ENCODE measurements at regions not wholly inside any gene's neighbourhood (a gene's known extent, or its start where the extent isn't known, plus 50 kb on each side); places are given as distances from the start of the nearest gene placed in this dataset.

GRCh38 chr1:55836086-55836485 is 620.9 kb upstream of the USP24 start:
- TF ChIP-seq POLR2AphosphoS5 (IDR thresholded peaks at IDR 0.05; ENCODE audit: low read depth, low read length), result no peak
- TF ChIP-seq POLR2A (IDR thresholded peaks at IDR 0.05; ENCODE audit: low read depth, low read length), result no peak
- TF ChIP-seq TAF1 (IDR thresholded peaks at IDR 0.05; ENCODE audit: borderline replicate concordance, low read depth, low read length), result no peak
